Neural cell (in vitro differentiated cells): ENCODE measurements at regions not wholly inside any gene's neighbourhood (a gene's known extent, or its start where the extent isn't known, plus 50 kb on each side); places are given as distances from the start of the nearest gene placed in this dataset.

Source experiments
- CTCF ChIP-seq: fragments of 450-650 bp; IDR thresholded peaks from 2 replicates; pipeline ENCODE4 v1.5.1; 2014; ENCODE audit warnings: antibody characterized with exemption, mild to moderate bottlenecking, moderate library complexity; ENCODE audit not compliant: poor library complexity, severe bottlenecking
- EP300 ChIP-seq: fragments of 450-650 bp; conservative IDR thresholded peaks from 2 replicates; pipeline ENCODE4 v1.6.1; 2014; ENCODE audit warnings: antibody characterized with exemption, mild to moderate bottlenecking, moderate library complexity; ENCODE audit not compliant: poor library complexity, severe bottlenecking
- POLR2AphosphoS5 ChIP-seq: IDR thresholded peaks from 2 replicates; pipeline ENCODE4 v1.6.1; 2012
- TAF1 ChIP-seq: IDR thresholded peaks from 2 replicates; pipeline ENCODE4 v1.6.1; 2012; ENCODE audit warnings: low read depth

DNA sequence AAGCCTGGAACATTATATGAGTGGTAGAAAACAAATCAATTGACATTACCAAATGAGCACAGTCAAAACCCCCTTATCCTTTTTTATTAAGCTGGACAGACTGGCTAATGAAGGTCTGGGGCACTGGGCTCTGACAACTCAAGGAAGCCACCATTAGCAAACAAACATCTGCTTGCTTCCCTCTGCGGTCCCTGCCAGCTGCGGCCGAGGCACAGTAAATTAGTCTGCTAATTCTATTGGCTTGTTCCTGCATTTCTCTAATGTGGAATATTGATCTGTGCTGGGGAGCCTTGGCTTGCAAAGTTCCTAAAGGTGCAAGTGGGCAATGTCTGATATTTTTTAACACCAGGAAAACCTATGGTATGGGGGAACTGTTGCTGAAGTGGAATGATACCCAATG lies 300.3 kb downstream of the MTX2 start:
- TF ChIP-seq EP300: no peak
- no peak for TF ChIP-seq POLR2AphosphoS5
- no peak for TF ChIP-seq TAF1
- TF ChIP-seq CTCF: no peak
